ENCODE measurements at regions not wholly inside any gene's neighbourhood (a gene's known extent, or its start where the extent isn't known, plus 50 kb on each side); places are given as distances from the start of the nearest gene placed in this dataset.

GRCh38 chr18:45254709-45255082 lies 360.6 kb upstream of the SLC14A2 start:
- no peak for TF ChIP-seq POLR2A (IDR thresholded peaks at IDR 0.05)
- TF ChIP-seq CTCF (IDR thresholded peaks at IDR 0.05), result no peak

All from right lobe of liver (tissue), 4 donors.